GM03348 (cell line): ENCODE measurements at regions not wholly inside any gene's neighbourhood (a gene's known extent, or its start where the extent isn't known, plus 50 kb on each side); places are given as distances from the start of the nearest gene placed in this dataset.

Experiments
- DNase-seq: peaks from one replicate; pipeline ENCODE4 v3.0.0; 2012; ENCODE audit warnings: low spot score

- no peak for DNase-seq
These were observed 202.9 kb upstream of the CTNNB1 start for GRCh38 chr3:40996382-40996781.

- no peak for DNase-seq
These were observed 202.2 kb upstream of the CTNNB1 start for GRCh38 chr3:40996827-40997710.

DNA sequence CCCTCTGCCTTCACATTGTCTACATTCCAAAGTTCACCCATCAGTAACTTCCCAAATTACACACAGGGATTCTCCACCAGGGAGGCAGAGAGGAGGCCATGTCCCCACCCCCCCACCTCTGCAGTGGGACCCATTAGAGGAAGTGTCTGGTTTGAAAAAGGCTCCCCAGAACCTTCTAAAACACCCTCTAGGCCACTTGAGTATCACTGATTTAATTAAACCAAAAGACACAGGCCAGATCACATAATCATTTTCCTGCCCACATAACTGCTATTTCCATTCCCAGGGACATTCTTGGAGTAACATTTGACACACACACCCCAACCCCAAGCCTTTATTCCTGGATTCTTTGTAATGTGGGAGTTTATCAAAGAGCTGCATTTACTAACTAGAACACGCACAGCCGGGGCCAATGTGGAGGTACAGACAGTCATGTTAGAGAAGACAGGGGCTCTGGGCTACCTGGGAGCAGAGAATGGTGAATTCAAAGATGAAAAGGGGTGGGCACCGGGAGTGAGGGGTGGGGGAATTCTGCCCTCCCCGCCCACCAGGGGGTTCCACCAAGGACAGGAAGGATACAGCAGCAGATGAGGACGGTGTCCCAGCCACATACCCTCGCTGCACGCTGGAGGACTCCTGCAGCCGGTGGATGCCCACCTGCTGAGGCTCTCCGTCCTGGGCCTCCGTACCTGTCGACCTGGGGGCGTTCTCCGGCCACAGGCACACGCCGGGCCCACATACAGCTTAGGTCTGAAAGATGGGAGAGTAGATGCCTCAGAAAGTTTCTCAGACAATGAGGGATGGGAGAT lies 201.4 kb upstream of the CTNNB1 start:
- no peak for DNase-seq

- no peak for DNase-seq
These were observed 199.6 kb upstream of the CTNNB1 start for GRCh38 chr3:40999682-41000081.

GRCh38 chr3:41000471-41000870 lies 198.8 kb upstream of the CTNNB1 start:
- no peak for DNase-seq

DNA sequence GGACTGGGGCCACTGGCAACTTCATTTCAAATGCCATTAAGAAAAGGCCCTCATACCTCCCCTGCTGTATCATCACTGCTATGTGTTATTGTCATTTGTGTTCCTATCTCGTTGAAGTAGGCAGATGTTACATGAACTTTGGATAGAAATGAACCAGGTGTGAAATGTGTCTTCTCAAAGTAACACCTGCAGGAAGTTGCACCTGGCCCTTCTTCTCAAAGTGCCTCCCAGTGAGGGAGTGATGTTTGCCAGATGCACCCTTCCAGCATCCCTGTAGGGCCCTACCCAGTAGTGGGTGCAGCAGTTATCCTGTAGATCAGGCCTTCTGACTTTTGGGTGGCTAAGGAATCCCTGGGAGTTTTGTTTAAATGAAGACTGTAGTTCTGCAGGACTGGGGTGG lies 197.7 kb upstream of the CTNNB1 start:
- no peak for DNase-seq

DNA sequence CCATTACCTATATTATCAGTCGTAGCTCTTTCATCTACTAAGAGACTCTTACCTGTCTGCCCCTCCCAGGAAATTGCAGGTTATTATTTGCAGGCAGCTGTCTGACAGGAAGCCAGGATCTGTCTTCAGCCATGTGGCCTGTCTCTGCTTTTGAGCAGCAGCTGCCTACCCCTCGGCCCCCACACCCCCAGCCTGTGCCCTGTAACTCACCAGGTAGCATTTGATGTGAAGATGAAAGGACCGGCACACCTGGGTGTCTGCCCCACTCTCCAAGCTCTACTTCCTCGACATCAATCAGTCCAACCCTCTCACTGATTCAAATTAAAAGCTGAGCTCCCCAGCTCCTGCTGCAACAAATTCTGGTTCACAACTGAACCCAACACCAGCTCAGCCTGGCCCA lies 197.2 kb upstream of the CTNNB1 start:
- DNase-seq: no peak

GRCh38 chr3:41007399-41007798 lies 191.9 kb upstream of the CTNNB1 start:
- no peak for DNase-seq

- DNase-seq: no peak
These were observed 187.5 kb upstream of the CTNNB1 start for GRCh38 chr3:41011854-41012253.

- DNase-seq: no peak
These were observed 180.4 kb upstream of the CTNNB1 start for GRCh38 chr3:41018855-41019254.

DNA sequence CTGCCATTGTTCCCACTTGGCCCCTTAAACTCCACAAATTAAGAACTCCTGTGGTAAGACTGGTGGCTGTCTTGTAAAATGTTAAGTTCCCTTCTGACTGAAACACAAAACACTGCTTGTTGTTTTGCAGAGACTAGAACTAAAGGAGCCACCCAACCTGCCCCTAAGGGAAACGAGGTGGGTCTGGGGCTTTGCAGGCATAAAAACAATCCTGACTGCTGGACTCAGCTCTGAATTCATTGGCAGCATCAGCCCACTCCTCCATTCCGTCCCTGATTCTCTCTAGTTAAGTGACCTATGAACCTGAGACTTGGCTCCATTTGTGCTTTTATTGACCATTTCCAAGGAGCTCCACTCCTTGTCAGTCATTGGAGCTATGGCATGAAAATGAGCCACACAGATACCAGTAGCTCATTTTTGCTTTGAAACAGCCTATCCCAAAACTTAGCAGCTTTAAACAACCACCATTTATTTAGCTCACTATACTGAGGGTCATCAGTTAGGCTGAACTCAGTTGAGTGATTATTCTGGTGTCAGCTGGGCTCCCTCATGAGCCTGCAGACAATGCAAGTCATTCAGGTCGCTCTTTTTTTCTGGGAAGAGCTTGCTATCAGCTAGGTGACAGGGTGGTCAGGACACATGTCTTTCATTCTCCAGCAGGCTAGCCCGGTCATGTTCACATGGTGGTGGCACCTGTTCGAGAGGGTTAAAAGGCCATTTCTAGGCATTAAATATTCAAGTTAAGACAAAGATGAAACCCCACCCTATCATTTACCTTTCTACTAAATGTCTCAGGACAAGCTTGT lies 175.1 kb upstream of the CTNNB1 start:
- DNase-seq: no peak

- no peak for DNase-seq
These were observed 172.7 kb upstream of the CTNNB1 start for GRCh38 chr3:41026394-41027177.

GRCh38 chr3:41029356-41029755 lies 169.9 kb upstream of the CTNNB1 start:
- no peak for DNase-seq

DNA sequence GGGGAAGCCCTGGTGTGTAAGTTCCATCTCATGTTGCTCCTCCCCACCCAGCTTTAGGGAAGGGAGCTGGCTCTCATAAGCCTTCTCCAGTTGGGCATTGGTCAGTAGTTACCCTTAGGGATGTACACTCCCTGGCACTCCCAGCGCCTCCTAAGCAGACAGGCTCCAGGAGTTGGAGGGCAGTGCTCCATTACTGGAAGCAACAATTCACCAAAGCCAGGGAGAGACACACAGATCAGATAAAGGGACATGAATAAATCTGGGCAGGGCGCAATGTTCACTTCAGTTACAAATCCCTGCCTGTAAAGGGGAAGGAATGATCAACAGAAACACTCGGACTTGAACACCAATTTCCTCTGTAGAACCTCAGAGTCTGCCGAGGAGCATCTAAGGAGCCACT lies 169.1 kb upstream of the CTNNB1 start:
- DNase-seq: no peak

- no peak for DNase-seq
These were observed 167.9 kb upstream of the CTNNB1 start for GRCh38 chr3:41031401-41031800.

DNA sequence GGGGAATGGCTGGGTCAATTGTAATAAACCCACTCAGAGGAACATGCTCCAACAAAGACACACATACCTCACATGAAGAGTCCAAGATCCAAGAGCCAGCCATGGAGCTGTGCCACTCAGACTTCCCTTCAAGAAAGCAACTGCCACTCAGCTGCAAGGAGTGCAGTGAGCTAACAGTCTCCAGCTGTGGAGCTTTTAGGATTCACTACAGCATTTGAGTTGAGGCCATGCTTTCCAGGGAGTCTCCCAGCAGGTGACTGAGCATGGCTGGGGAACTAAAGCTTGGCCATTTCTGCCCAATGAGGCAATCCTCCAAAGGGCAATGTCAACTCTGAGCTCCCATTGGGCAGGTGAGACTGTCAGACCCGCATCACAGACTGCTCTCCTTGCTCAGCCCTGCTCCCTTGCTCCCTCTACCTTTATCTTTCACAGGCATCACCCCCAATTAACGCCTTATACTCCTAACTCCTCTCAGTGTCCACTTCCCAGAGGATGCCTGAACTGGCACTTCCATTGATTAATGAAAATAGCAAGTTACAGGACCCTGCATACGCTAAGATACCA lies 165.3 kb upstream of the CTNNB1 start:
- no peak for DNase-seq

DNA sequence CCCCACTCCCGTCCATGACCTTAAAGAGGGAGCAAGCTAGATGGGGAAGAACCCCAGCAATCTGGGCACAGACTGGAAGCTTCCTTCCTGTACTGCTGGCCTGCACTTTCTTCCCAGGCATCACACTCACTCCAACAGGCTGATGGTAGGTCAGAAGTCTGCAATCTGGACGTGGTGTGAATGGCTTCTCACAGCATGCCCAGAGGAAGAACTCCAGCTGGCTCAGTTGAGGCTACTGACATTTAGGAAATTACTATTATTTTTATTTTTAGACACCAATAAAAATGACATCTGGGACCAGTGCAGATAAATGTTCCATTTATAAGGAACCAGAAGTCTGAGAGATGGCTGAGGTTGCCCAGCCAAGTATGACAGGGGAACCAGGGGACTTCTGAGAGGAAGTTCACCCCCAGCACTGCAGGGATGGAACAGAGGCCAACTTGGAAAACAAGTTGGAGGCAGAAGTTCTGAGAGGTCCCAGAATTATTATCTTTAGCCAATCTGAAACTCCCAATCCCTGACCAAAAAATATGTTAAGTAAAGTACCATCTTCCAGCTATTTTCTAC lies 163.8 kb upstream of the CTNNB1 start:
- no peak for DNase-seq

DNA sequence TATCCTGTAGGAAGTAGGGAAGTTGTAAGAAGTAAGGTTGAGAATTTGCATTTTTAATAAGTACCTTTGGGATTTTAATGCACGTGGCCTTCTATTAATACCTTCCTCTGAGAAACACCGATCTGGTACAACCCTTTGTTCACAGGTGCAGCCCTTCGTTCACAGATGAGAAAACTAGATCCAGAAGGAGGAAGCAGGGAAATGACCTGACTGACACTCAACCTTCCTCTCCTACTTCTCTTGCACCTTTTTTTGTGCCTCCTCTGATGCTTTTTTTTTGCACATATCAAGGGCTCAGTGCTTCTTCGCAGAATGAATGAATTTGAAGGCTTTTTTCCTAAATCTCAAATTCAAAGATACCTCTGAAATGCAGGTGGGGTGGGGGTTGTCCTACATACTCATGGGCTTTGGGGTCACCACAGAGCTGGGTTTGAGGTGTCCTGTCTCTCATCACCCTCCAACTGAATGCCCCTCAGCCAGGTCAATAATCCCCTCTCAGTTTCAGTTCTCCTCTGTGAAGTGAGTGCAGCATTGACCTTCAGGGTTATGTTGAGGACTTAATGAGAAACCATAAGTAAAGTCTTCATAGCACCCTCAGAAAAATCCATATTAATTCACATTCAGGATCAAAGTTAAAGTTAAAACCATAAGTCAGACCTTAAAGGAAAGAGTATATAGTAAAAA lies 161.5 kb upstream of the CTNNB1 start:
- no peak for DNase-seq

DNA sequence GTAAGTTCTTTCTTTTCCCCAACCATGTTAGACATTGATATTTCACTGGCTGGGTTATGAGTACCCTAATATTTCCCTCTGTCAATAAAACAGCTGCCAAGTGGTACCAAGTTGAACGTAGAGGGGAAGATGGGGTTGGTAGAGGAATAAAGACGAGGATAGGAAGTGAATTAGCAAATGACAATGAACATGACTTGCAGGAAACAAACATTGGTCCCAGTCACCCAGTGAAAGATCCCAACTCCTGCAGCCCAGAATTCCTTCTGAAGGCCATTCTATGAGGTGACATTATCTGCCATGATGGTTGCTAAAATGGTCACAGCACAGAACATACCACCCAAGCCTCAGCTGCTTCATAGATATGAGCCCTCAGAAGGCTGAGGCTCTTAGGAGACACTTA lies 159.0 kb upstream of the CTNNB1 start:
- DNase-seq: no peak

DNA sequence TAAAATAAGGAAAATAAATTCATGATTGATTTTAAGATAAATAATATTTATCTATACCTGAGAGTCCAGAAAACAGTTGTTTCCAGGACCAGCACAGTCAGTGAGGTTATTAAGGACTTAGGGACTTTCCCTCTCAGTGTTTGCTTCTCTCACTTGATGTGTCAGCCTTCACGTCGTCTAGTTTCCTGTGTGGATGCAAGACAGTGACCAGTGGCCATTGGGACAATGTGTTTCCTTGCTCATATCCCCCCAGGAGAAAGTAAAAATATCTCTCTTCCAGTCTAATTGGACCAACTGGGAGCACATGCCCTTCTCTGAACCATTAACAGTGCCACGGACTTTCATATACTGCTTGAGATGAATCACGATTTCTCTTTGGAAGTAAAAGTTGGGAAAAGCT lies 157.8 kb upstream of the CTNNB1 start:
- DNase-seq: no peak
